HL-60 (cell line): ENCODE measurements at regions not wholly inside any gene's neighbourhood (a gene's known extent, or its start where the extent isn't known, plus 50 kb on each side); places are given as distances from the start of the nearest gene placed in this dataset.

Experiments used
- DNase-seq, 2 experiments: peaks; one replicate each; pipeline ENCODE4 v3.0.0-alpha.2; 2010 to 2020; ENCODE audit warnings: low read depth in 1 of 2, low spot score in 1 of 2
- H3K27ac ChIP-seq: fragments of 250-450 bp; sonication (Bioruptor Pico); replicated peaks from 2 replicates; pipeline ENCODE4 v1.5.1; 2020; ENCODE audit warnings: mild to moderate bottlenecking, moderate library complexity
- H3K27me3 ChIP-seq: fragments of 250-450 bp; sonication (Bioruptor Pico); 2 replicates; pipeline ENCODE4 v1.5.1; 2021; ENCODE audit warnings: mild to moderate bottlenecking, moderate library complexity; ENCODE audit not compliant: insufficient read depth, poor library complexity, severe bottlenecking
- H3K4me3 ChIP-seq: replicated peaks from 2 replicates; pipeline ENCODE4 v1.5.1; 2011; ENCODE audit warnings: mild to moderate bottlenecking, control low read depth, low read length; ENCODE audit not compliant: insufficient read depth
- GABPA ChIP-seq: IDR thresholded peaks from 2 replicates; pipeline ENCODE4 v1.6.1; 2012; ENCODE audit warnings: low read depth
- POLR2AphosphoS5 ChIP-seq: IDR thresholded peaks from 2 replicates; pipeline ENCODE4 v1.6.1; 2012; ENCODE audit warnings: low read depth
- SPI1 ChIP-seq: IDR thresholded peaks from 2 replicates; pipeline ENCODE4 v1.6.1; 2012; ENCODE audit warnings: low read depth, mild to moderate bottlenecking, borderline replicate concordance
- TF ChIP-seq, protein P1 (sequence below): IDR thresholded peaks from one replicate; pipeline ENCODE4 v1.5.1; 2011; ENCODE audit warnings: low read length, control low read depth, inconsistent platforms; ENCODE audit not compliant: insufficient read depth
- TF ChIP-seq, protein P2 (sequence below): IDR thresholded peaks from 2 replicates; pipeline ENCODE4 v1.6.1; 2012; ENCODE audit warnings: low read depth; ENCODE audit not compliant: insufficient replicate concordance

DNA sequence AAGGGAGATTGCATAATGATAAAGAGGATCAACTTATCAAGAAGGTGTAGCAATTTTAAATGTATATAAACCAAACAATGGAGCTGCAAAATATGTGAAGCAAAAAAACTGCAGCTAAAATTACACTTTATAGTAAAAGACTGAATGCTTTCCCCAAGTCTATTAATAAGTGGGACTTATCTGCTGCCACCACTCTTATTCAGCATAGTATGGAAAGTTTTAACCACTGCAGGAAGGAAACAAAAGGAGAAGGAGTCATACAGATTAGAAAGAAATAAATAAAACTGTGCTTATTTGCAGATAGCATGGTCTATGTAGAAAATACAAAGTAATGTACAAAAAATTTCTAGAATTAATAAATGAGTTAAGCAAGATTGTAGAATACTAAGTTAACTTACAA lies 94.1 kb upstream of the GK2 start:
- H3K4me3 ChIP-seq = no peak overlapping the region
- DNase-seq = no peak
- no peak overlapping the region for H3K27ac ChIP-seq
- no peaks in the 10 kb centered on the region for H3K27me3 ChIP-seq
- TF ChIP-seq, protein P1, sequence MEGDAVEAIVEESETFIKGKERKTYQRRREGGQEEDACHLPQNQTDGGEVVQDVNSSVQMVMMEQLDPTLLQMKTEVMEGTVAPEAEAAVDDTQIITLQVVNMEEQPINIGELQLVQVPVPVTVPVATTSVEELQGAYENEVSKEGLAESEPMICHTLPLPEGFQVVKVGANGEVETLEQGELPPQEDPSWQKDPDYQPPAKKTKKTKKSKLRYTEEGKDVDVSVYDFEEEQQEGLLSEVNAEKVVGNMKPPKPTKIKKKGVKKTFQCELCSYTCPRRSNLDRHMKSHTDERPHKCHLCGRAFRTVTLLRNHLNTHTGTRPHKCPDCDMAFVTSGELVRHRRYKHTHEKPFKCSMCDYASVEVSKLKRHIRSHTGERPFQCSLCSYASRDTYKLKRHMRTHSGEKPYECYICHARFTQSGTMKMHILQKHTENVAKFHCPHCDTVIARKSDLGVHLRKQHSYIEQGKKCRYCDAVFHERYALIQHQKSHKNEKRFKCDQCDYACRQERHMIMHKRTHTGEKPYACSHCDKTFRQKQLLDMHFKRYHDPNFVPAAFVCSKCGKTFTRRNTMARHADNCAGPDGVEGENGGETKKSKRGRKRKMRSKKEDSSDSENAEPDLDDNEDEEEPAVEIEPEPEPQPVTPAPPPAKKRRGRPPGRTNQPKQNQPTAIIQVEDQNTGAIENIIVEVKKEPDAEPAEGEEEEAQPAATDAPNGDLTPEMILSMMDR = no peak
- no peak for TF ChIP-seq POLR2AphosphoS5
- no peak for TF ChIP-seq GABPA
- TF ChIP-seq SPI1 = no peak
- TF ChIP-seq, protein P2, sequence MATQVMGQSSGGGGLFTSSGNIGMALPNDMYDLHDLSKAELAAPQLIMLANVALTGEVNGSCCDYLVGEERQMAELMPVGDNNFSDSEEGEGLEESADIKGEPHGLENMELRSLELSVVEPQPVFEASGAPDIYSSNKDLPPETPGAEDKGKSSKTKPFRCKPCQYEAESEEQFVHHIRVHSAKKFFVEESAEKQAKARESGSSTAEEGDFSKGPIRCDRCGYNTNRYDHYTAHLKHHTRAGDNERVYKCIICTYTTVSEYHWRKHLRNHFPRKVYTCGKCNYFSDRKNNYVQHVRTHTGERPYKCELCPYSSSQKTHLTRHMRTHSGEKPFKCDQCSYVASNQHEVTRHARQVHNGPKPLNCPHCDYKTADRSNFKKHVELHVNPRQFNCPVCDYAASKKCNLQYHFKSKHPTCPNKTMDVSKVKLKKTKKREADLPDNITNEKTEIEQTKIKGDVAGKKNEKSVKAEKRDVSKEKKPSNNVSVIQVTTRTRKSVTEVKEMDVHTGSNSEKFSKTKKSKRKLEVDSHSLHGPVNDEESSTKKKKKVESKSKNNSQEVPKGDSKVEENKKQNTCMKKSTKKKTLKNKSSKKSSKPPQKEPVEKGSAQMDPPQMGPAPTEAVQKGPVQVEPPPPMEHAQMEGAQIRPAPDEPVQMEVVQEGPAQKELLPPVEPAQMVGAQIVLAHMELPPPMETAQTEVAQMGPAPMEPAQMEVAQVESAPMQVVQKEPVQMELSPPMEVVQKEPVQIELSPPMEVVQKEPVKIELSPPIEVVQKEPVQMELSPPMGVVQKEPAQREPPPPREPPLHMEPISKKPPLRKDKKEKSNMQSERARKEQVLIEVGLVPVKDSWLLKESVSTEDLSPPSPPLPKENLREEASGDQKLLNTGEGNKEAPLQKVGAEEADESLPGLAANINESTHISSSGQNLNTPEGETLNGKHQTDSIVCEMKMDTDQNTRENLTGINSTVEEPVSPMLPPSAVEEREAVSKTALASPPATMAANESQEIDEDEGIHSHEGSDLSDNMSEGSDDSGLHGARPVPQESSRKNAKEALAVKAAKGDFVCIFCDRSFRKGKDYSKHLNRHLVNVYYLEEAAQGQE = no peak

DNA sequence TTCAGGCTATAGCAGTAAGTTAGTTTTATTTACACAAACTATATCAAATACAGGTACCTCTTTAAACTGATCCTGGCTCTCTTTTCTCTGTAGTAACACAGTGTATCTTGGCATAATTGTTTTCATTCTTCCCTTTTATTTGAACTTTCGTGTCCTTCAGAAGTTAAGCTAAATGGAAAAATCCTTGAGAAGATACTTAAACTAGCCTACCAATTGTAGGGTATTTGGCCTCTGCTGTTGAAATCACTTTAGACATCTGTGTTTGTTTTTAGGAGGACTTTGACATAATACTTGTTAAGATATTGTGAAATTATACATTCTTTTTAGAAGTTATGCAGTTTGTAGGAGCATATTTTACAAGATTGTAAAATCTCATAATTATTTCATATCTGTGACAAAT lies 90.3 kb upstream of the GK2 start:
- TF ChIP-seq, protein P2 = no peak
- TF ChIP-seq SPI1 = no peak
- TF ChIP-seq, protein P1 = no peak
- no peak for TF ChIP-seq GABPA
- TF ChIP-seq POLR2AphosphoS5 = no peak
- Histone ChIP-seq H3K27ac (no peak overlapping the region), H3K4me3 (no peak overlapping the region), H3K27me3 (no peaks in the 10 kb centered on the region)
- DNase-seq = no peak

DNA sequence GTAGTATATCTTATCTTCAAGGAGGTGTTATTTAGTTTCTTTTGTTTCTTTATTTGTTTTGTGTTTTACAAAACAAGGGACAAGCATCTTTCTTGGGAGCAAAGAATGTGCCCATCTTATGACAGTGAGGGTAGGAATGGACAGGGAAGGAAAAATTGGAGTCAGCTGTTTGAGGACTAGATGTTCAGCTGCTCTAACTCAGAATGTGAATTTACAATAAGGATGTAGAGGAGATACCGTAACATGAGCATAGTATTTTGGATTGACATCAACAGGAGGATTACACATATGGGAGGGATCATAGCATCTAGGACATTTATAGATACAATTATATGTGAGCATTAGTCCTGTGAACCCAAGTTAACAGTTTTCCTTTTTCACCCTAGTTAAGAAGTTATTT lies 89.0 kb upstream of the GK2 start:
- DNase-seq = no peak
- no peaks in the 10 kb centered on the region for H3K27me3 ChIP-seq
- H3K4me3 ChIP-seq = no peak overlapping the region
- TF ChIP-seq, protein P1 = no peak
- TF ChIP-seq GABPA (no peak), POLR2AphosphoS5 (no peak), SPI1 (no peak)
- TF ChIP-seq, protein P2 = no peak
- no peak overlapping the region for H3K27ac ChIP-seq
